WERI-Rb-1 (cell line): ENCODE measurements at regions not wholly inside any gene's neighbourhood (a gene's known extent, or its start where the extent isn't known, plus 50 kb on each side); places are given as distances from the start of the nearest gene placed in this dataset.

Source experiments
- DNase-seq: peaks from one replicate; pipeline ENCODE4 v3.0.0-alpha.2; 2020
- H3K27ac ChIP-seq: fragments of 250-450 bp; sonication (Bioruptor Pico); 2 replicates; pipeline ENCODE4 v1.5.1; 2020; ENCODE audit warnings: mild to moderate bottlenecking, moderate library complexity
- H3K27me3 ChIP-seq: fragments of 250-450 bp; sonication (Bioruptor Pico); 2 replicates; pipeline ENCODE4 v1.5.1; 2021; ENCODE audit warnings: mild to moderate bottlenecking, low read depth, moderate library complexity; ENCODE audit not compliant: insufficient read depth, severe bottlenecking
- H3K36me3 ChIP-seq: fragments of 250-450 bp; sonication (Bioruptor Pico); 2 replicates; pipeline ENCODE4 v1.5.1; 2020; ENCODE audit warnings: mild to moderate bottlenecking, moderate library complexity
- H3K4me3 ChIP-seq: 2 replicates; pipeline ENCODE4 v1.5.1; 2011; ENCODE audit warnings: low read depth, mild to moderate bottlenecking, control low read depth, low read length
- H3K9me3 ChIP-seq: fragments of 250-450 bp; sonication (Bioruptor Pico); 2 replicates; pipeline ENCODE4 v1.5.1; 2021; ENCODE audit warnings: mild to moderate bottlenecking, moderate library complexity; ENCODE audit not compliant: severe bottlenecking
- TF ChIP-seq, protein P1 (sequence below): IDR thresholded peaks from 2 replicates; pipeline ENCODE4 v1.5.1; 2011; ENCODE audit warnings: low read depth, mild to moderate bottlenecking, control low read depth, inconsistent platforms, low read length

DNA sequence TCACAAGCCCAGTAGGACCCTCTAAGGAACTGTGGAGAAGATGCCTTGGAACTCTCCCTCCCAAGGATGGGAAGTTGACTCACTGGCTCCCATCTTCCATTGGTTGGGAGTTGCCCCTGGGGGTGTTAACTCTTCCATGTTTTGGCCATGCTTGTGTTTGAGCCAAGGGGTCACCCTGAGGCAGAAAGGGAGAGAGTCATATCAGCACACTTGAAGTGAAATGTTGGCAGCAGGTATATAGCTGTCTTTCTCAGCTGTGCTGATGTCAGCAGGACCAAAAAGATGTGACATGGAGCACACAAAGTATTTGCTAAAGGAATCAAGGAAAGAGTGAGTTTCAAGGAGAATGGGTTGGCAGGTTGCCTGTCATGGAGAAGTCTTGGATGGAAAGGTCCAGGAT, 359.4 kb downstream of the RPS24 start:
- Histone ChIP-seq H3K4me3 (no peak overlapping the region), H3K27ac (no peak overlapping the region), H3K9me3 (no peaks in the 10 kb centered on the region), H3K36me3 (no peaks in the 10 kb centered on the region), H3K27me3 (no peaks in the 10 kb centered on the region)
- TF ChIP-seq, protein P1, sequence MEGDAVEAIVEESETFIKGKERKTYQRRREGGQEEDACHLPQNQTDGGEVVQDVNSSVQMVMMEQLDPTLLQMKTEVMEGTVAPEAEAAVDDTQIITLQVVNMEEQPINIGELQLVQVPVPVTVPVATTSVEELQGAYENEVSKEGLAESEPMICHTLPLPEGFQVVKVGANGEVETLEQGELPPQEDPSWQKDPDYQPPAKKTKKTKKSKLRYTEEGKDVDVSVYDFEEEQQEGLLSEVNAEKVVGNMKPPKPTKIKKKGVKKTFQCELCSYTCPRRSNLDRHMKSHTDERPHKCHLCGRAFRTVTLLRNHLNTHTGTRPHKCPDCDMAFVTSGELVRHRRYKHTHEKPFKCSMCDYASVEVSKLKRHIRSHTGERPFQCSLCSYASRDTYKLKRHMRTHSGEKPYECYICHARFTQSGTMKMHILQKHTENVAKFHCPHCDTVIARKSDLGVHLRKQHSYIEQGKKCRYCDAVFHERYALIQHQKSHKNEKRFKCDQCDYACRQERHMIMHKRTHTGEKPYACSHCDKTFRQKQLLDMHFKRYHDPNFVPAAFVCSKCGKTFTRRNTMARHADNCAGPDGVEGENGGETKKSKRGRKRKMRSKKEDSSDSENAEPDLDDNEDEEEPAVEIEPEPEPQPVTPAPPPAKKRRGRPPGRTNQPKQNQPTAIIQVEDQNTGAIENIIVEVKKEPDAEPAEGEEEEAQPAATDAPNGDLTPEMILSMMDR, result no peak
- no peak for DNase-seq

- H3K9me3 ChIP-seq, result no peaks in the 10 kb centered on the region
- no peaks in the 10 kb centered on the region for H3K36me3 ChIP-seq
- no peak overlapping the region for H3K27ac ChIP-seq
- TF ChIP-seq, protein P1, result no peak
- no peak overlapping the region for H3K4me3 ChIP-seq
- no peaks in the 10 kb centered on the region for H3K27me3 ChIP-seq
- DNase-seq, result no peak
Measured at GRCh38 chr10:78394047-78394446, 360.4 kb downstream of the RPS24 start.

GRCh38 chr10:78395162-78395561, 361.5 kb downstream of the RPS24 start:
- Histone ChIP-seq H3K27me3 (no peaks in the 10 kb centered on the region), H3K4me3 (no peak overlapping the region), H3K36me3 (no peaks in the 10 kb centered on the region), H3K27ac (no peak overlapping the region), H3K9me3 (no peaks in the 10 kb centered on the region)
- TF ChIP-seq, protein P1, result no peak
- DNase-seq, result no peak

GRCh38 chr10:78396754-78397153, 363.1 kb downstream of the RPS24 start:
- TF ChIP-seq, protein P1, result no peak
- Histone ChIP-seq H3K4me3 (no peak overlapping the region), H3K36me3 (no peaks in the 10 kb centered on the region), H3K27me3 (no peaks in the 10 kb centered on the region), H3K27ac (no peak overlapping the region), H3K9me3 (no peaks in the 10 kb centered on the region)
- no peak for DNase-seq

DNA sequence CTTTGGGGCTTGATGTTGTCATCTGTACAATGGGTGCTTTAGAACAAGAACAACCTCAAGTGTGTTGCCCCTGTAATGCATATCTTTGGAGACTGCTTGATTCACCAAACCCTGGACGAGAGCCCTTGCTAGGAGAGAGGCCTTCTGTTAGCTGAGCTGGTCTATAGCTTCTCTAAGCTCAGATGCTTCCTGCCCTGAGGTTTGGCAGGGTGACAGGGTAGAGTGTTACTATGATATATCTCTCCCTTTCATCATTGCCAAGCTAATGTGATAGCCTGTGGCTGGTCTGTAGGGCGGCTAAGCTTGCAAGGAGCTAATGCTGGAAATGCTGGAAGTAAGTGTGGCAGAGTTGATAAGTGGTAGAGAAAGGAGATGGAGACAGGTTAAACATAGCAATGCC, 364.1 kb downstream of the RPS24 start:
- Histone ChIP-seq H3K27me3 (no peaks in the 10 kb centered on the region), H3K9me3 (no peaks in the 10 kb centered on the region), H3K4me3 (no peak overlapping the region), H3K36me3 (no peaks in the 10 kb centered on the region), H3K27ac (no peak overlapping the region)
- DNase-seq, result no peak
- TF ChIP-seq, protein P1, result no peak

DNA sequence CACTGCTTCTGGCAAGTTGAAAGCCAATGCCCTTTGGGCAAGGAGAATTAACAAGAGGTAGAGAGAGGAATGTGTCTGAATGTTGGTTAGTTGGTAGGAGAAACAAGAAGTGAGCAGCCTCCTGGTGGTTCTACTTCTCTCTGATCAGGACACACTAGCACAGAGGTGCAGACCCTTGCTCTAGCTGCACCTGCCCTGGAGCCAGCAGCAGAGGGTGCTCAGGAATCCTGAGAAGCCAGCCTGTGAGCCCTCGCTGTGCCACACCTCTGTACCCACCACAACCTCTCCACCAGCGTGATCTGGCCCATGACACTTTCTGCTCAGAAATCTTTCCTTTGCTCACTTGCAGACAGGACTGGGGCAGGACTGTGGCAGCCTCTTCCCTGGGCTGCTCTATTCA, 364.7 kb downstream of the RPS24 start:
- Histone ChIP-seq H3K27me3 (no peaks in the 10 kb centered on the region), H3K27ac (no peak overlapping the region), H3K36me3 (no peaks in the 10 kb centered on the region), H3K4me3 (no peak overlapping the region), H3K9me3 (no peaks in the 10 kb centered on the region)
- peak; percentile 40 for DNase-seq
- TF ChIP-seq, protein P1, result peak; percentile 56
